ENCODE measurements at regions not wholly inside any gene's neighbourhood (a gene's known extent, or its start where the extent isn't known, plus 50 kb on each side); places are given as distances from the start of the nearest gene placed in this dataset.

DNA sequence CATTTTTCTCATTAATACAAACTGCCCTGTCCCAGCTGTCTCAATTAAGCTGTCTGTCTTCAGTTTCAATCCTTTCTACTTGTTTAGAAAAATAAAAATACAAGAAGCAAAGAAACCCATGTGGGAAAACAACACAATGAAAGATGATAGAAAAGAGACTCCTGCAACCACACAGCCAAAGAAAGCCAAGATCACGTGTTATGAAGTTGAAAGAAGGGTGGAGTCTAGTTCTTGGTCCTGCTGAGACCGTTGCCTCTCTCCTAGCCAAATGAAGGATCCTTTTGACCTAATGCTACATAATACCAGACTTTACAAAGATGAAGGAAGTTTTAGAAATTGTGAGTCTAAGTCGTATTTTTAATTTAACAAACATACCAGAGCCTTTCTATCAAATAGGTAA, 218.8 kb upstream of the RRP15 start:
- H3K27ac ChIP-seq (ENCODE audit: low read depth, low read length, poor library complexity, severe bottlenecking), result no peak overlapping the region
- ChIA-PET POLR2A (ENCODE audit: low non-redundant PET) (no interaction called here), CTCF (no interaction called here)
- no peaks in the 10 kb centered on the region for H3K9me3 ChIP-seq (ENCODE audit: low read depth, low read length, poor library complexity, severe bottlenecking)
- BruUV-seq (replicated peaks), result no TSS peak
- intact Hi-C loops (cut with micrococcal nuclease; ENCODE audit: unreplicated experiment), result no loop called here
- H3K27me3 ChIP-seq (replicated peaks; ENCODE audit: insufficient read depth, low read depth, low read length, poor library complexity), result peaks cover 11% of the 10 kb centered on the region
- DNase-seq (ENCODE audit: low spot score), result no peak
- no peak overlapping the region for H3K4me3 ChIP-seq (ENCODE audit: low read depth, low read length, poor library complexity, severe bottlenecking)
- TF ChIP-seq EZH2 (IDR thresholded peaks at IDR 0.05; ENCODE audit: borderline replicate concordance, low read depth, low read length, poor library complexity, severe bottlenecking) (no peak), CTCF (conservative IDR thresholded peaks at IDR 0.05; ENCODE audit: low read depth, low read length) (no peak)
- no peaks in the 10 kb centered on the region for H3K4me1 ChIP-seq (ENCODE audit: insufficient read depth, low read length, poor library complexity, severe bottlenecking)
- no peaks in the 10 kb centered on the region for H3K36me3 ChIP-seq (ENCODE audit: insufficient read depth, low read length, poor library complexity, severe bottlenecking)

- intact Hi-C loops (cut with micrococcal nuclease; ENCODE audit: unreplicated experiment), result no loop called here
These were observed 216.9 kb upstream of the RRP15 start for GRCh38 chr1:218068241-218068640.

DNA sequence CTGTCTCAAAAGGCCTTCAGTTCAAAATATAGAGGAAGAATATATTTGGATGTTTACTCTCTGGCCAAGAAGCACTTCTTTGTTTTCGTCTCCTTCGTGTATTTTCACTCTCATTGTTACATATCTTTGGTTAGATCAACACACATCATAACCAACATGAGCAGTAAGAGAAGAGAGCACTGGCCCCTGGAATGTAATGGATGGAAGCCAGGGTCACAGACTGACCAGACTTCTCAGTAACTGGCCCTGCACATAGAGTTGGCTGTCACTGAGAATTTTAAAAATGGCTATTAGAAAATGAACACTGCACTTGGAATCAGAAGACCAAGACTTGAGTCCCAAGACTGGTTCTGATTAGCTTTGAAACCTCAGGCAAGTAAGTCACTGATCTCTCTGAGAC, 215.9 kb upstream of the RRP15 start:
- BruUV-seq (replicated peaks), result no TSS peak
- no peak overlapping the region for H3K27ac ChIP-seq (ENCODE audit: low read depth, low read length, poor library complexity, severe bottlenecking)
- intact Hi-C loops (cut with micrococcal nuclease; ENCODE audit: unreplicated experiment), result no loop called here
- H3K27me3 ChIP-seq (replicated peaks; ENCODE audit: insufficient read depth, low read depth, low read length, poor library complexity), result peaks cover 11% of the 10 kb centered on the region
- no peaks in the 10 kb centered on the region for H3K36me3 ChIP-seq (ENCODE audit: insufficient read depth, low read length, poor library complexity, severe bottlenecking)
- POLR2A ChIA-PET (ENCODE audit: low non-redundant PET), result no interaction called here
- no peaks in the 10 kb centered on the region for H3K4me1 ChIP-seq (ENCODE audit: insufficient read depth, low read length, poor library complexity, severe bottlenecking)
- no peak overlapping the region for H3K4me3 ChIP-seq (ENCODE audit: low read depth, low read length, poor library complexity, severe bottlenecking)
- TF ChIP-seq CTCF (conservative IDR thresholded peaks at IDR 0.05; ENCODE audit: low read depth, low read length) (no peak), EZH2 (IDR thresholded peaks at IDR 0.05; ENCODE audit: borderline replicate concordance, low read depth, low read length, poor library complexity, severe bottlenecking) (no peak)
- DNase-seq (ENCODE audit: low spot score), result no peak
- CTCF ChIA-PET, result no interaction called here
- H3K9me3 ChIP-seq (ENCODE audit: low read depth, low read length, poor library complexity, severe bottlenecking), result no peaks in the 10 kb centered on the region

More at GRCh38 chr1:218068241-218068640, 216.9 kb upstream of the RRP15 start:
- no peaks in the 10 kb centered on the region for H3K36me3 ChIP-seq (ENCODE audit: insufficient read depth, low read length, poor library complexity, severe bottlenecking)
- H3K4me1 ChIP-seq (ENCODE audit: insufficient read depth, low read length, poor library complexity, severe bottlenecking), result no peaks in the 10 kb centered on the region
- ChIA-PET CTCF (no interaction called here), POLR2A (ENCODE audit: low non-redundant PET) (no interaction called here)
- H3K4me3 ChIP-seq (ENCODE audit: low read depth, low read length, poor library complexity, severe bottlenecking), result no peak overlapping the region
- no TSS peak for BruUV-seq (replicated peaks)
- H3K27ac ChIP-seq (ENCODE audit: low read depth, low read length, poor library complexity, severe bottlenecking), result no peak overlapping the region
- TF ChIP-seq CTCF (conservative IDR thresholded peaks at IDR 0.05; ENCODE audit: low read depth, low read length) (no peak), EZH2 (IDR thresholded peaks at IDR 0.05; ENCODE audit: borderline replicate concordance, low read depth, low read length, poor library complexity, severe bottlenecking) (no peak)
- peaks cover 11% of the 10 kb centered on the region for H3K27me3 ChIP-seq (replicated peaks; ENCODE audit: insufficient read depth, low read depth, low read length, poor library complexity)
- no peaks in the 10 kb centered on the region for H3K9me3 ChIP-seq (ENCODE audit: low read depth, low read length, poor library complexity, severe bottlenecking)
- DNase-seq (ENCODE audit: low spot score), result no peak

Measured in A673 (cell line).